ENCODE measurements at regions not wholly inside any gene's neighbourhood (a gene's known extent, or its start where the extent isn't known, plus 50 kb on each side); places are given as distances from the start of the nearest gene placed in this dataset.

DNA sequence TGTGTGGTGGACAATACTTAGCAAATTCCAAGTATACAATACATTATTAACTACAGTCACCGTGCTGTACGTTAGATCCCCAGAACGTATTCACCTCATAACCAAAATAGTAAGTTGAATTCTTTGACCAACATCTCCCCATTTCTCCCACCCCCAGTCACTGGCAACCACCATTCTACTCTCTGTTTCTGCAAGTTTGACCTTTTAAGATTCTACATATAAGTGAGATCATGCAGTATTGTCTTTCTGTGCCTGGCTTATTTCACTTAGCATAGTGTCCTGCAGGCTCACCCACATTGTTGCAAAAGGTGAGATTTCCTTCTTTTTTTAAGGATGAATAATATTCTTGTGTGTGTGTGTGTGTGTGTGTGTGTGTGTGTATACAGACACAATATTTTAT, 59.1 kb downstream of the IRAG1 start:
- H3K4me2 ChIP-seq (ENCODE audit: insufficient read depth, low read length) = no peak overlapping the region
- no peaks in the 10 kb centered on the region for H3K79me2 ChIP-seq (ENCODE audit: control insufficient read depth, insufficient read depth, low read length)
- no peak overlapping the region for H2AFZ ChIP-seq (ENCODE audit: low read depth, low read length)
- H3K9me1 ChIP-seq (replicated peaks; ENCODE audit: control insufficient read depth, extremely low read depth, insufficient read depth, low read length) = no peaks in the 10 kb centered on the region
- H3K27me3 ChIP-seq (ENCODE audit: control insufficient read depth in 2 of 2, insufficient read depth in 2 of 2, low read length in 2 of 2) = peaks cover 0 to 3% of the 10 kb centered on the region in 2 experiments
- TF ChIP-seq GATA2 (IDR thresholded peaks at IDR 0.05; ENCODE audit: insufficient read depth, insufficient read length, low read depth, low read length) = no peak
- TF ChIP-seq, protein P1, sequence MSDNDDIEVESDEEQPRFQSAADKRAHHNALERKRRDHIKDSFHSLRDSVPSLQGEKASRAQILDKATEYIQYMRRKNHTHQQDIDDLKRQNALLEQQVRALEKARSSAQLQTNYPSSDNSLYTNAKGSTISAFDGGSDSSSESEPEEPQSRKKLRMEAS (IDR thresholded peaks at IDR 0.05; ENCODE audit: insufficient read depth, insufficient read length) = no peak
- no peak for TF ChIP-seq POLR2A (IDR thresholded peaks at IDR 0.05; ENCODE audit: low read depth, low read length)
- no peak for TF ChIP-seq MYC (IDR thresholded peaks at IDR 0.05; ENCODE audit: low read depth, low read length)
- TF ChIP-seq EZH2 (IDR thresholded peaks at IDR 0.05; ENCODE audit: borderline replicate concordance, low read depth, low read length, severe bottlenecking) = no peak
- TF ChIP-seq, protein P2, sequence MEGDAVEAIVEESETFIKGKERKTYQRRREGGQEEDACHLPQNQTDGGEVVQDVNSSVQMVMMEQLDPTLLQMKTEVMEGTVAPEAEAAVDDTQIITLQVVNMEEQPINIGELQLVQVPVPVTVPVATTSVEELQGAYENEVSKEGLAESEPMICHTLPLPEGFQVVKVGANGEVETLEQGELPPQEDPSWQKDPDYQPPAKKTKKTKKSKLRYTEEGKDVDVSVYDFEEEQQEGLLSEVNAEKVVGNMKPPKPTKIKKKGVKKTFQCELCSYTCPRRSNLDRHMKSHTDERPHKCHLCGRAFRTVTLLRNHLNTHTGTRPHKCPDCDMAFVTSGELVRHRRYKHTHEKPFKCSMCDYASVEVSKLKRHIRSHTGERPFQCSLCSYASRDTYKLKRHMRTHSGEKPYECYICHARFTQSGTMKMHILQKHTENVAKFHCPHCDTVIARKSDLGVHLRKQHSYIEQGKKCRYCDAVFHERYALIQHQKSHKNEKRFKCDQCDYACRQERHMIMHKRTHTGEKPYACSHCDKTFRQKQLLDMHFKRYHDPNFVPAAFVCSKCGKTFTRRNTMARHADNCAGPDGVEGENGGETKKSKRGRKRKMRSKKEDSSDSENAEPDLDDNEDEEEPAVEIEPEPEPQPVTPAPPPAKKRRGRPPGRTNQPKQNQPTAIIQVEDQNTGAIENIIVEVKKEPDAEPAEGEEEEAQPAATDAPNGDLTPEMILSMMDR (IDR thresholded peaks at IDR 0.05; ENCODE audit: extremely low read depth in 1 of 2, insufficient read depth in 1 of 2, low read depth in 1 of 2, low read length in 2 of 2) = no peak
- TF ChIP-seq FOS (IDR thresholded peaks at IDR 0.05; ENCODE audit: borderline replicate concordance, insufficient read depth, low read length) = no peak
- TF ChIP-seq JUN (IDR thresholded peaks at IDR 0.05; ENCODE audit: borderline replicate concordance, insufficient read depth, insufficient read length, low read depth) = no peak
- no peak for TF ChIP-seq POLR2AphosphoS5 (IDR thresholded peaks at IDR 0.05; ENCODE audit: insufficient read depth, low read depth, low read length)
- H3K9ac ChIP-seq (replicated peaks; ENCODE audit: extremely low read depth, insufficient read depth, low read length) = no peak overlapping the region
- DNase-seq (ENCODE audit: low read depth, low spot score) (no peak), FAIRE-seq (no peak)
- dilution Hi-C loops (cut with MboI; ENCODE audit: extremely low pct_ligation_motif_present, low sequenced_read_pairs) (no loop called here), intact Hi-C loops (cut with micrococcal nuclease) (no loop called here)
- POLR2A ChIA-PET = no interaction called here
- BruUV-seq (replicated peaks) = no TSS peak
- H4K20me1 ChIP-seq (replicated peaks; ENCODE audit: control insufficient read depth, extremely low read depth, insufficient read depth, low read length) = no peaks in the 10 kb centered on the region
- H3K36me3 ChIP-seq (ENCODE audit: control insufficient read depth in 2 of 2, extremely low read depth in 1 of 2, insufficient read depth in 2 of 2, low read length in 2 of 2) = no peaks in the 10 kb centered on the region
- H3K4me3 ChIP-seq (replicated peaks in 1 of 3; ENCODE audit: insufficient read depth in 1 of 3, low read depth in 1 of 3, low read length in 3 of 3) = no peak overlapping the region
- no peaks in the 10 kb centered on the region for H3K9me3 ChIP-seq (replicated peaks; ENCODE audit: control insufficient read depth, insufficient read depth, low read length)
- no peak overlapping the region for H3K27ac ChIP-seq (ENCODE audit: insufficient read depth, low read depth, low read length)
- no peaks in the 10 kb centered on the region for H3K4me1 ChIP-seq (ENCODE audit: control insufficient read depth, extremely low read depth, insufficient read depth, low read length)
- CTCF ChIA-PET = no interaction called here
